C1 segment of cervical spinal cord (tissue), 14 donors: ENCODE measurements at regions not wholly inside any gene's neighbourhood (a gene's known extent, or its start where the extent isn't known, plus 50 kb on each side); places are given as distances from the start of the nearest gene placed in this dataset.
"Not testable (repeated sequence)": the region's sequence is repeated elsewhere in the genome, so short reads cannot be mapped to it uniquely, and the experiment has no call there.

Source experiments
- DNase-seq, 14 donors: peaks; one replicate each; lab custom pipeline; 2025; lab: John Stamatoyannopoulos, UW

DNA sequence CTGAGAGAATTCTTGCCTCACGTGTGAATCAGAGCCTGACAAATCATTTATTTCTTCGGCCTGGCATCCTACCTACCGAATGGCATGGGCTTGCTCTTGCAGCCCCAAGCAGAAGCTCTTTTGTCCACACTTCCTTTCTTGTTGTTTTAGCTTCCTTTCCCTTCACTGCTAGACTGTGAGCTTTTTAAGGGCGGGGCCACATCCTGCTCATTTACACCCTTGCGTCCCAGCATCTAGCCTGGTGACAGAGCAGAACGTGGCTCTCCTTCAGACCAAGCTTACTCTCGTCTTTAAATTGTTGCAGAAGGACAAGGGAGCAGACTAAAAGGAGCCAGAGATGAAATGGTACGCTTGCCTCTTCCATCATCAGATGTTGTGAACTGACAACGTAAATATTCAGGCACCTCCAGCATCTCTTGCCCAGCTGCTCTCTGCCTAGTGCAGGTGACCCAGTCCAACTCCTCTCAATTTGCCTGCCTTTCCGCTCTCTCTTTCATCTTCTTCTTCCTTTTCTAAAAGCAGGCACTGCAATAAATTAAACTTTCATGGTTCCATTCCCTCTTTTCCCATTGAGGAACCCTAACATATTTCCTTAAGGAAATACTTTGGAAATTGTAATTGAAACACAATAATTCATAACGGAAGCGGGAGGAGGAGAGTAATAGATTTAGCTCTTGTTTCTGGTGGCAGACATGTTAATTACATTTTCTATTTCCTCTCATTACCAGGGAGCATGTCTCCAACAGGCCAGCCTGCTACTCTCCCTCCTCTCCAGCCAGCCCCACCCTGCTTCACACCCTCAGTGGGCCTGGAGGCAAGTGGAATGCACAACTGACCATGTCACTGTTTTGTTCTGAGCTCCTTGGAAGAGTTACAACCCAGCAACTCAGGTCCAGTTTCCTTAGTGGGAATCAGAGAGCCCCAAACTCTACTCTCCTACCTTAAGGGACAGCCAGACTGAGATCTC, 228.1 kb upstream of the TRIB2 start:
- no peak for DNase-seq

DNA sequence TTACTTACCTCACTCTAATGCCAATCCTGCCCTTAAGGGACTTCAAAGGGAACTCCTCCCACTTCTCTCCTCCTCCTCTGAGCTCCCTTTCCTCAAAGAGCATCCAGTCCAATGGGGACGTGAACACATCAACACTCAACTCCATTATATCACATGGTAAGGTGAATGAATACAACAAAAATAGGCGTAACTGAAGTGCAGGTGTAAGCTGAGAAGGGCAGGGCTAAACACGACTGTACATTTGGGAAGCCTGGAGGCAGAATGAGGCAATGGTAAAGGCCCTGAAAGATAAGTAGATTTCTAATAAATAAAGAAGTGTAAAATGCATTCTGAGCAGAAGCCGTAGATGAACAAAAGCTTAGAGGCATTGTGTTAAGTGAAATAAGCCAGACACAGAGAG, 226.1 kb upstream of the TRIB2 start:
- no peak for DNase-seq

DNA sequence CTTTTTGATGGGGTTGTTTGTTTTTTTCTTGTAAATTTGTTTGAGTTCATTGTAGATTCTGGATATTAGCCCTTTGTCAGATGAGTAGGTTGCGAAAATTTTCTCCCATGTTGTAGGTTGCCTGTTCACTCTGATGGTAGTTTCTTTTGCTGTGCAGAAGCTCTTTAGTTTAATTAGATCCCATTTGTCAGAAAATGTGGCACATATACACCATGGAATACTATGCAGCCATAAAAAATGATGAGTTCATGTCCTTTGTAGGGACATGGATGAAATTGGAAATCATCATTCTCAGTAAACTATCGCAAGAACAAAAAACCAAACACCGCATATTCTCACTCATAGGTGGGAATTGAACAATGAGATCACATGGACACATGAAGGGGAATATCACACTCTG, 224.4 kb upstream of the TRIB2 start:
- not testable (repeated sequence) for DNase-seq

DNA sequence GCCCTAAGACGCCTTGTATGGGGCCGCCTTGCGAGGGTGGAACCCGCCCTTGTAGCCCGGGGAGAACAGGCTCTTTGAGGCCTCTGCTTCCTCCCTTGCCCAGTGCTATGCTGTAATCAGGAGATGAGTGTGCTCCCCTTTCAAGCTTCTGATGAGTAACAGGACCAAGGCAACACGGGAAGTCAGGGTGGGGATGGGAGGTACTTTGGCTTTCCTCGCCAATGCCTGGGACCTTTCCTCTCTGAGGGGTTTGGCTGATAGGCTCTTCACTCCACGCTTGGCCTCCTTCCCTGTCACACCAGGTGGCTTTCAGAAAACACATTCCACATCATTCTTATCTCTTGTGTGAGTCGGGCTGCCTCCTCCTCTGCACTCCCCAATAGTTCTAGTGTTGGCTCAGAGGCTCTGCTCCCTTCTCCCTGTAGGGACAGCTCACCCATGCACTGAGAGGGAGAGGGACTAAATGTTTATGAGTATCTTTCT, 223.7 kb upstream of the TRIB2 start:
- no peak for DNase-seq

DNA sequence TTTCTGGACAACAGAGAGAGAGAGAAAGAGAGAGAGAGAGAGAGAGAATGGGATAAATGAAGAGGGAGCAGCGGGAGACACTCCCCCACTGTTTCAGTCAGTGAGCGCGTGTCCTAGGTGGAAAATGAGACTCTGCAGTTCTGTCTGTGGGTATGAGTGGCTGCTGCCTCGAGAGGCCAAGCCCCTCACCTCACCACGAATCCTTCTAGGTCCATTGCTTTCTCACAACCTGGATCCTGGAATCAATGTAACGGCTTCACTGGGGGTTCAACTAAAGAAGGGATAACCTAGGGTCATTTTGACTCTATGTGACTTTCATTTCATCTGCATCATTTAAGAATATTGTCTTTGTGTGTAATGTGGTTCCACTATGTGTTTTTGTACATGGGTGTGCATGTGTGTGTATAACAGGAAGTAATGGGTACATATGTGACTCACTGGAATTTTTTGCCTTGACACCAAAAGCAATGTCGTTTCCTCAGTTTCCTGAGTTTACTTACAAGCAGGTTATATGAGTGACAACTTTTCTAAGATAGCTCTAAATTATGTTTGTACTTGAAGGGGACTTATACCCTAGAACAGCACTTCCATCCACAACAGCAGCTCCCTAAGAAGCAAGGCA, 221.4 kb upstream of the TRIB2 start:
- no peak for DNase-seq

DNA sequence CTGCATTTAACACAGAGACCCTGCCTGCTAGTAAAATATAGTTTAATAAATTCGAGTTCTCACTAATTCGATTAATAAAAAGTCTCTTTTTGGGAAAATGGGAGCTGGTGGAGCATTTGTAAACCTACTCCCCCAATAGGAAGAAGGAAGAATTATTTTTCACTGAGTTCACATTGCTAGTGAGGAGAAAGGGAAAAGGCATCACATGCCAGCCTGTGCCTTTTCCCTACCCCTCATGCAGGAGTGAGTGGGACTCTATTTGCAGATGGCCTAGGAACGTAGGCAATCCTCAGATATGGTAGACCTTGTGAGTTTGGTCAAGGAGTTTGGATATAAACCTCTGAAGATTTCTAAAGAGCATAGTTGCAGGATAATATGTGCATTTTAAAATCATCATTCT, 218.4 kb upstream of the TRIB2 start:
- DNase-seq, result no peak

DNA sequence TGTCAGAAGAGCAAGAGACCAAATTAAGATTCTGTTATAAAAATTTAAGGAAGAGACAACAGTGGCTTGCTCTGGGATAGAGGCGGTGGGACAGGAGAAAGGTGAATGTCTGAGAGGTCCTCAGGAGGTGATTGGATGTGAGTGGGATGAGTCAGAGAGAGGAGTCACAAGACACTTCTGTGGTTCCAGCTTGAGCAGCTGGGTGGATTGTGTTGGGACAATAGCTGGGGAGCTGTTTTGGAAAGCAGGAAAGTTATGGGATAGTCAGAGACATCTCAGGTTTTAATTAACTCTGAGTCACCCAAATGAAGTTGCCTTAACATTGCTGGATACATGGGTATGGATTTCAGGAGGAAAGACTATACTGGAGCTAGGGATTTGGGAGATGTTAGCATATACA, 218.0 kb upstream of the TRIB2 start:
- DNase-seq, result no peak

DNA sequence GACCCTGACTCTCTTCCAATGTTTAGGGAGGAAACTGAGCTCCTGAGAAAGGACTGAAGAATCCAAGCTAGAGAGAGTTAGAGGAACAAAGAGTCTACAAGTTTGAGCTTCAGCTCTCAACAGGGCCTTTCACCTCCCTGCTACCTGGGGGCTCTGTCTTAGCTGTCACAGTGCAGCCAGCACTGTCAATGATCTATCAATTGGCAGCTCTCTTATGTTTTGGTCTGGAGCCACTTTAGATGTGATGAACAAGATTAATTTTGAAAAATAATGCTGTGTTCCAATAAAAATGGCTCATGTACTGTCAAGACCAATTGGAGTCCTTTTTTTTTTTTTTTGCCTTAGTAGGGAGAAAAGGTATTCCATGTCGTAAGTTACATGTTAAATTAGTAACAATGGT, 215.8 kb upstream of the TRIB2 start:
- DNase-seq, result no peak

DNA sequence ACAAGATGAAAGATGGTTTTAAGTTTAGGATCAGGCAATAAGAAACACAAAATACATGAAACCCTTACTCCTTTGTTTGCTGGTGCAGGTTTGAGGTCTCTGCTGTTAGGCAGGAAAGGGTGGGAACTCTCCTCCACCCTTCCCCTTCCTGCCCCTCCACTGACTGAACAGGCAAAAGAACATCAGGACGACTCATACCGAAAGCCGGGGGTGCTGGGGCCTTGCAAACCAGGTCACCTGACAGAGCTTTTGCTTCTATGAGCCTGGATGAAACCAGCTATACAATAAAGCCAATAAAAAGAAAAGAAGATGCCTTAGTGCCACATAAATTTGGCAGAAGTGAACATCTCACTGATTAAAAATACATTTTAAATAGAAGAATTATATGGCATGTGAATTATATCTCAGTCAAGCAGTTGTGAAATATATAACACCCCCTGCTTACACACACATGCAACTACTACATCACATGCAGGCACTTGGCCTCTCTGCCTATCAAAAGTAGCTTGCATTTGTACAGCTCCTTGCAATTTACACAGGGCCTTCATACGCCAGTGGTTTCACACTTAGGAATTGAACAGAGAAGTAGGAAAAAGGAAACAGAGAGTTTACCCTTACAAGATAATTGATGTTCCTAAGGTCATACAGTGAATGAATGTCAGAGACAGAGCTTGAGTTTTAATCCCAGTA, 215.1 kb upstream of the TRIB2 start:
- no peak for DNase-seq

DNA sequence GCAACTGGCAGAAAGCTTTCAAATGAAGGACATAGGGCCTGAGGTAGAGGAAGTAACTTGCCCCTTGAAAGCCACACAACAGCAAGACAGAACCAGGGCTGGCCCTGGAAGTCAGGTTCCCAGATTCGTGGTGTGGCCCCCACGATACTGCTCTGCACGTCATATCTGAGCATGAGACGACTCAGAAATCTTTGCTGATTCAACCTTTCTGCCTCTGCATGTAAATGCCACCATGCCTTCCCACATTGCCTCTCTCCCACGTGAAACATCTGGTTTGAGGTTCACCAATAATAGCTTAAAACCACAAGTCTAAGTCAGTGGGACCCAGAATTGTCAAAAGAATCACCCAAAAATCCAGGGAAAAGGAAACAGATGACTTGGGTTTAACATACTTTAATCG, 214.0 kb upstream of the TRIB2 start:
- no peak for DNase-seq

DNA sequence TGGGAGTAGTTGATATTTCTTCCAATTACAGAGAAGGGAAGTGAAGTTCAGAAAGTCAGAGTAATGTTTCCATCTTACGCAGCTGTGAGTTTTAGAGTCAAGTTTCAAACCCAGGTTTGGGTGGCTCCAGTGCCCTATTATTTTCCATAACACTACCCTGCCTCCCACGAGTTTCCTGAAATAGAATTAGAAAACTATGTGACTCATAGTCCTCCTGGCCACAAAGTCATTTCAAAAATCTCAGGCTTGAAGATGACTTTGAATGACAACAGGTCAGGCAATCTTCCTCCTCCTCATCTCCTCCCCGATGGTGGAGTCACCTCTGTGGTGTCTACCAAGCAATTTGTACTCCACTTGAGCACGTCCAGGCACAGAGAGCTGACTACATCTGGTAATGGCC, 212.3 kb upstream of the TRIB2 start:
- DNase-seq, result no peak

DNA sequence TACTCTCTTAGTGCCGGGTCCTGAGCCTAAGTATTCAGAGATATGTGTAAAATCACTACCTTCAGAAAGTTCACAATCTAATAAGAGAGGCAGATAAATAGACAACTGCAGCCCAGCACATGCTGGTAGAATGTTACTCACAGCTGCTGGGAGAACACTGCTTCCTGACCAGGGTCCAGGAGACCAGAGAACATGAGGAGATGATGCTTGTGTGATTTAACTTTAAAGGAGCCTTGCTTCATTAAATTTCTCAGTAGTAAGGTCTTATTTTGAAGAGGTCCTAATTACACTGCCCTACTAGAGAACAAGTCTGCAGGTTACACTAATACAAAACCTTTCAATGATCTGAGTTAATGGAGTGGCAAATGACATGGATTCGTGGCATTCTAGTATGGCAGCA, 209.9 kb upstream of the TRIB2 start:
- no peak for DNase-seq

DNA sequence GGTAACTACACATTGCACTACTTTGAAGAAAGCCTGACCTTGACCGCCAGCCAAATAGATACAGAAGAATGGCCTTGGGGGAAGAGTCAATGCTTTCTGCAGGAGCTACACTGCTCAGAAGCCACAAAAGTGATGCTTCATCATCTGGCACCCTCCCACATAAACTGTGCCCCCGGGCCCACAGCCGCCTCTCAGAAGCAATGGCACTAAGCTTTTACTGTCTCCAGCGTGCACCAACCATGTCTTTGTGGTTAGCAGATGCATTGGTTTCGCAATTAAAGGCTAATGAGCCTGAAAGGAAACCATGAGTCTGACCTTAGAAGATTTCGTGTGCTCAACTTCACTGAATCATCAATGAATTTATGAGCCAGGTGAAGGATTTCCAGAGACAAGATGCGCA, 209.4 kb upstream of the TRIB2 start:
- DNase-seq, result no peak

DNA sequence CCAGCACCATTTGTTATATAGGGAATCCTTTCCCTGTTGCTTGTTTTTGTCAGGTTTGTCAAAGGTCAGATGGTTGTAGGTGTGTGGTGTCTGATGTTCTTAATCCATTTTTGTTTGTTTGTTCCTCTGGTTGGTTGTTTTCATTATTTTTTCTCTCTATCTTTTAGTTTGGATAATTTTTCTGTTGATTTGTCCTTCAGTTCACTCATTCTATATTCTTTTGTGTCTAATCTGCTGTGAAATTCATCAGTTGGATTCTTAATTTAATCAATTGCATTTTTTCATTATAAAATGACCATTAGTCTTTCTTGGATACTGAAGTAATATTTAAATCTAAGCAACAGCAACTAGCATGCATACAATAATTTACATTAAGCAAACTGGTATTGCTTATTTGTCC, 206.7 kb upstream of the TRIB2 start:
- DNase-seq, result no peak

DNA sequence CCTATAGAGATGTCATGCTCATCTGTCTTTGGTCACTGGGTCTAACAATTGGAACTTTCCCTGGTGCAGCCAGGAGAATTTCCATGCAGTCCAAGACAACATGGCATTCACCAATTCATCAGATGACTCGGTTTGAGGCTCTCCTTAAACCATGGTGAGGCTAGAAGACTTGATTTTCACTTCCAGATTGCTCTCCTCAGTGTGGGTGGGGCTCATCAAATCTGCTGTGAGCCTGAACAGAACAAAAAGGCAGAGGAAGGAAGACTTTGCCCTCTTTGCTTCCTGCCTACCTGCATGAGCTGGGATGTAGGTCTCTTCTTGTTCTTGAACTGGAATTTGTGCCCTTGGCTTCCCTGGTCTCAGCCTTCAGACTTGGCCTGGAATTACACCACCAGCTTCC, 203.4 kb upstream of the TRIB2 start:
- DNase-seq, result no peak

DNA sequence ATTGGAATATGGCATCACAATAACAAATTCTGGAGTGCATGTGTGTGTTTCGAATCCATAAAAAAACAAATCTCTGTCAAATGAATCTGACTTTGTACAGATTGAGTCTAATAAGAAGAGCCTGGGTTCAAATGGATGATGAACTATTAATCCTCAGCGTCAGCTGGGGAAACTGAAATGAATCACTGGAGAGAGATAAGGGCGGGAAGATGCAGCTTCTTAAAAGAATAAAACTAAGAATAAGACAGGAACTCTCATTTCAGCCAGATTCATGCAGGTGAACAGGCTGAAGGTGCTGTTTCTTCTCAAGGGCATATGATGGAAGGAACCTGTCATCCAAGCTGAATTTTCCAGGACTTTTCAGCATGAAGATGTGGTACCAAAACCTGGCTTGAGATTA, 202.6 kb upstream of the TRIB2 start:
- no peak for DNase-seq

DNA sequence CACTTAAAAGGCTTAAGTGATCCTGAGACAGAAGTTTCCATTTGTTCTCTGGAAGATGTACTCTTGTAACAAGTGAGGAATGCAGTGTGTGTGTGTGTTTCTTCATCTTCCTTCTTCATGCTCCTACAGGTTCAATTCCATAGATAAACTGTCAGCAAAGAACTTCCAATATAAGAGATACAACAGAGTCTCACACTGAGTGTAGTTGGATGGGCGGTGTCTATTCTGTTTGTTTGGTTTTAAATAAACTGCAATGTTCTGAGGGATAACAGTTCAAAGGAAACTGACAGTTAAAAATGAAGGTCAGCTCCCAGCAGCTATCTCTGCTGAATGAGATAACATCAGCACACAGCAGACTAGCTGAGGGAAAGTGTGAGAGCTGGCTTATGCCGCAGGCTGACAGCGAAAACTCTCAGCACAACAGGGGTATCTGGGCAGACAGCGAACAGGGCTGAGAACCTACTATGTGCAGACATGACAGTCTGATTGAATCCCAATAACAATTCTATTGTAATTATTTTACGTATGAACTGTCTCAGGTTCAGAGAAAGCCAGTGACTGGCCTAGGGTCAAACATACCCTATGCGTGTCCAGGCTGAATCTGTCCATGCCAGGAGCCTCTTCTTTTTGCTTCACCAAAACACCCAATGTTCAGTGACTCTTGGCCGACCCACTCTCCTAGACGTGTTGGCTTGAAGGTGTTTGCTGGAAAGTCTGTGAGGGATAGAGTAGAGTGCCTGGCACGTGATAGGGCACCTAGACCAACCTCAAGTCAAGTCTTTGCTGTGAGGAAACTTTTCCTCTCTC, 201.9 kb upstream of the TRIB2 start:
- DNase-seq, result no peak

DNA sequence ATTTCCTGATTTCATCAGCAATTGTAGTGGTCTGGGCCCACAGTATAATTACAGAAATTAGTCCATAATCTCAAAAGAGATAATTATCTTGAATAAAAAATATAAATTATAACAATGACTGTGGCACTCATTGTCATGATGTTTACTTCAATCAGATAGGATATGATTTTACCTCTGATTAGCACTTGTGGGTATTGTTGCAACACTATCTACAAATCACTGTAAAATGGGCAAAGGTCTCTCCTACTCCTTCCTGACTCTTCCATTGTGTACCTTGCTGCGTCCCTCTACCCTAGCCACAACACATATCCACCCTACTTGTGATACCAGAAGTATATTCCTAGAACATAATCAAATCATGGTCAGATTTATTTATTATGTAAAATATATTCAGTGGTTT, 200.9 kb upstream of the TRIB2 start:
- no peak for DNase-seq

DNA sequence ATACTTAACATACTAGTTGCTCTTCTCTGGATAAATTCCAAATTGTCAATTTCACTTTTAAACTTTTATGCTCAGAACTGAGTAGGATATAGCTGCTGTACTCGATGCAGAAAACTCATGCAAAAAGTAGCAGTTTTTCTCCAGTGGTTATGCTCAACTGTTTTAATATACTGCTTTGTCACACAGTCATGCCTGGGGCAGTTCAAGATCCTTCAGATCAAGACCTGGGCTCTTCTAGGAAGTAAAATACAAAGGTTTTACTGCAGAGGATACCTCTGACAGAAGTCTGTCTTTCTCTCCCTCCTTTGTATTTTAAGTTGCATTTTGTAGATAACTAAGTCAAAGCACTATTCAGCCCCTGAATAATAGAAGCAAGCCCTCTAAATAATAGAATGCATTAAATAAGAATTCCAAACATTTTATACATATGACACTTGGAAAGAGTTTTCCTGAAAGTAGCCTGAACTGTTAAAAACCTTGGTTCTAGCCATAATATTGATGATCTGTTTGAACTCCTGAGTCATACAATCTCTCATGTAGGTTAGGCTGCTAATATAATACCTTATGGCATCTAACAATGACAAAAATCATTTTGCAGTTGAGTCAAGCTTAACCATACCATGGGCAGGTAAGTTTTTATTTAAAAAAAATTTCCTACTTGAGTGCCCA, 183.3 kb upstream of the TRIB2 start:
- no peak for DNase-seq

DNA sequence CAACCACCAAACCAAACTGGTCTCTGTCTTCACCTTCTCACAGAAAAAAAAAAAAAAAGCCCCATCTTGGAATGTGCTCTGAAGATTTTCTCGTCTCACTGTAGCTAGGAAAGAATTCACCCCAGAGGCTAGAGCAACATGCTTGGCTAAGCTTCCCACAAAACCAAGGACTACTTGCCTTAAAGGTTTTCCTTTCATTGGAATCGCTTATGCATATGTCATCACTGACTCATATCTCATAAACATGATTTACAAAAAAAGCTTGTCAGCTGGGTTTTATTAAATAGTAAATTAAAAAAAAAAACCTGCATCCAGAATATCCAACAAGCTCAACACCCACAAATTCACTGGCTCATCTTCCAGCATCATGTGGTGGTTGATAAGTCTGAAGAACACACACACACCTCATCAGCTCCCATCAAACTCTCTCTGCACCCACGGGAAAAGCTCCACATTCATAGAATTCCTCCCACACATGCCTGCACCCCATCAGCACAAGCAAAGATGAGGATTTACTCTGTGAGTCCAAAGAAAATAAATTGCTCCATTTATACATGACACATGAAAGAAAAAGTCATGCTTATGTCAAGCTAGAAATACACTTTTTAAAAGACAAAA, 182.0 kb upstream of the TRIB2 start:
- DNase-seq, result no peak

DNA sequence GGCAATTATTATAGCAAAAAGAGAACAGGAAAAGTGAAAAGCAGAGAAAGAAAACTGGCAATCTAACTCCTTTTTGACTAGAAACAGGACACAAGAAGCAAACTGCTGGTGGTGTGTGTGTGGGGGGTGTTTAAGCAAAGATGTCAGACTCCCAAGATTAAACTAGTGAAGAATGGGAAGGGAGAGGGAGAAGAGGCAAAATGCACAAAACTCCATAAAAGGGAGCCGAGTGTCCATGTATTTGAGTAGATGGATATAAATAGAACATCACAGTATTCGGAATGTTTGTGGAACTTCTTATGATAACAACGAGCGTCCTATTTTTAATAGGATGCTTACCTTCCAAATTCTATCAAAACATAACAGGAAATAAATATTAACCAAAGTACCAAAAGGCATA, 179.8 kb upstream of the TRIB2 start:
- no peak for DNase-seq
